NCI-H1048 (cell line): ENCODE measurements at regions not wholly inside any gene's neighbourhood (a gene's known extent, or its start where the extent isn't known, plus 50 kb on each side); places are given as distances from the start of the nearest gene placed in this dataset.
A peak's percentile ranks its signal among the peaks of the same experiment; 100 is the strongest.
"Not testable (repeated sequence)": the region's sequence is repeated elsewhere in the genome, so short reads cannot be mapped to it uniquely, and the experiment has no call there.

ENCODE experiments used
- DNase-seq: peaks from one replicate; lab custom pipeline; 2025; lab: John Stamatoyannopoulos, UW

DNA sequence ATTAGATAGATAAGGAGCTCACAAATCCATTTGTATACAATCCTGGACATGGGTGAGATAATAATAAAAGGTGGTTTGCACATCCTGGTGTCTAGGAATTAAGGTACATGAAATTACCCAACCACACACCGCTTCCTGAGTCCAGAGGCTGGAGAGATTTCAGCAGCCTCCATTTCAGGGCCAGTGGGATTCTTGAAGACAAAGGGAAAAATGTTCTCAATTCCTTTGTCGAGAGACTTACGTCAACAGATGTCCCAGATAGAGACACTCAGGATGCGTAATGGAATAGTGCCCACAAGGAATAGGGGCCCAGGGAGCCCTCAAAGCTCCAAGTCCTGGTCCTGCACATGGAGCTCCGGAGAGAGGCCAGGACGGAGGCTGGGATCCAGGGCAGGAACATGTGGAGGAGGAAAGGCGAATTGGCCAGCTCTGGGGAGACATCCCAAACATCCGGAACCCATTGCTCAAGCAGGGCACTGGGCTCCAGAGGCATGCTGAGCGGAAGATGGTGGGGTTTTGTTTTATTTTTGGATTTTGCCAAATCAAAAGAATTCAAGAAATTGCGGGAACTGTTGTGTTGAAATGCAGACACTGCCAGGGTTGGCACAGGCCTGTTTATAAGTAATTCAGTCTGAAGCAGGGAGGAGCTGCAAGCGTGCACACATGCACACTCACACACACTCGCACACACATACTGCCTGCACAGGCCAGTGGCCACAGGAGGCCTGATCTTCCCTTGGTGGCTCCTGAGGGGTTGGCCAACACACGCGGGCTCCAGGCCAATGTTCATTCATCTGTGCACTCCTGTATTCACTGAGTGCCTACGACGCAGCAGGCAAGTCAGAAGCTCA, 97.2 kb downstream of the NOG start:
- no peak for DNase-seq

DNA sequence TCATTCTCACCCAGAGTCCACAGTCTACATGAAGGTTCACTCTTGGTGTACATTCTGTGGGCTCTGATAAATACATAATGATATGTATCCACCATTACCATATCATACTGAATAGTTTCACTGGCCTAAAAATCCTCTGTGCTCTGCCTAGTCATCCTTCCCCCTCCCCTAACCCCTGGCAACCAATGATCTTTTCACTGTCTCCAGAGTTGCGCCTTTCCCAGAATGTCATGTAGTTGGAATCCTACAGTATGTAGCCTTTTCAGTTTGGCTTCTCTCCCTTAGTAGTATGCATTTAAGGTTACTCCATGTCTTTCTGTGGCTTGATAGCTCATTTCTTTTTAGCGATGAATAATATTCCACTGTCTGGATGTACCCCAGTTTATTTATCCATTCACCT, 101.3 kb downstream of the NOG start:
- DNase-seq, result no peak

DNA sequence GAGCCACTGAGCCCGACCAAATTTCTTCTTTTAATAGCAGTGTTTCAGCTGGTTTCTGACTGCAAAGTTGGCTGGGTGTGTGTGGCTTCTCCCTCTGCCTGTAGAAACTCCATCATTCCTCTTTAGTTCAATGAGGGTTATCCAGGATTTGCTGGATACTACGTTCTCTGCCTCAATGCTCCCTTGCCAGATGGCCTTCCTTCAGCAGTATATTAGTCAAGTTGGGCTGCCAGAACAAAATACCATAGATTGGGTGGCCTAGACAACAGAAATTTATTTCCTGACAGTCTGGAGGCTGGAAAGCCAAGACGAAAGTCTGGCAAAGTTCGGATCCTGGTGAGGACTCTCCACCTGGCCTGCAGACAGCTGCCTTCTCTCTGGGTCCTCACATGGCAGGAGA, 103.7 kb downstream of the NOG start:
- no peak for DNase-seq

DNA sequence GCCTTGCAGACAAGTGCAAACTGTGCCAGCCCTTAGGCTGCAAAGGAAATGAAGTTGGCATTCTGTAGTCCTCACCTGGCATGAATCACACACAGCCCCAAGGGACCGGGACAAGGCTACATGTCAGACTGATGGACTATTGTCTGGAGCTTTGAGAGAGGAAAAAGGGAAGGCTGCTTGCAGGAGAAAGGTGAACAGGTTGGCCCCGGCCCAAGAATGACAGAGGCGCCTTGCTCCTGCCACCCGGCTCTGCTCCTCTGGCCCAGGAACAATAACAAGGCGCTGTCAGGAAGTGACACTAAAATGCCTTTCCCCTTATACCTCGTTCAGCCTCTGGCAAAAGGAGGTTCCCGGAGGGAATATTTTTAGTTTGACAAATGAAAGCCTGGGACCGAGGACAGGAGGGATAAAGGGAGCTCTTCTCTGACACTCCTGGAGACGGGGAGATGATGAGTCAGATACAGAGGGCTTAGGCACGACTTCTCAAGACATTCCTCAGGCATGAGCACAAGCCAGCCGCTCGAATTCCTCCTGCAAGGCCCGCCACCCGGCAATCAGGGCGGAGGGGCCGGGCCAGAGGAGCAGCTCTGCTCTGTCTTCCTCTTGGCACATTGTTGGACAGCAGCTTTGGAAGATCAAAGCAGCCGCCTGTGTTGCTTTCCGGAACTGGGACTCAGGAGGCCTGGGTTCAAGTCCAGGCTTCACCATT, 105.8 kb downstream of the NOG start:
- DNase-seq, result no peak

DNA sequence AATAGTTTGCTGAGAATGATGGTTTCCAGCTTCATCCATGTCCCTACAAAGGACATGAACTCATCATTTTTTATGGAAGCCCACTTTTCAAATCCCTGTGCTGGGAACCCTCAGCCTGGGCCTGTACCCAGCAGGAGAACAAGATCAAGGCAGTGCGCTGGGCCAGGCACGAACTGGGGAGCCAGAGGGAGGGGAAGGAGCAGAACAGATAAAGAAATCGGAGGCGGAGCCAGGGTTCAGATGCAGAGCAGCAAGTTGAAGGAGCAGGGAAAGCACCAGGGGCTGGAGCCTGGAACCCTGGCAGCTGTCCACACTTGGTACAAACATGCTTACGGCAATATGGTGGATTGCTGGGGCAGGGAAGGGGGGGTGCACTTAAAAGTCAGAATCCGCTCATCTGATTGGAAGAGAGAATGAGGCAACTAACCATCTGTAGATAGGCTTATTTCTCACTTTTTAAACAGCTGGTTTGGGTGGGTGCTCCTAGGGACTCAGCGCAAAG, 107.5 kb downstream of the NOG start:
- DNase-seq, result no peak

DNA sequence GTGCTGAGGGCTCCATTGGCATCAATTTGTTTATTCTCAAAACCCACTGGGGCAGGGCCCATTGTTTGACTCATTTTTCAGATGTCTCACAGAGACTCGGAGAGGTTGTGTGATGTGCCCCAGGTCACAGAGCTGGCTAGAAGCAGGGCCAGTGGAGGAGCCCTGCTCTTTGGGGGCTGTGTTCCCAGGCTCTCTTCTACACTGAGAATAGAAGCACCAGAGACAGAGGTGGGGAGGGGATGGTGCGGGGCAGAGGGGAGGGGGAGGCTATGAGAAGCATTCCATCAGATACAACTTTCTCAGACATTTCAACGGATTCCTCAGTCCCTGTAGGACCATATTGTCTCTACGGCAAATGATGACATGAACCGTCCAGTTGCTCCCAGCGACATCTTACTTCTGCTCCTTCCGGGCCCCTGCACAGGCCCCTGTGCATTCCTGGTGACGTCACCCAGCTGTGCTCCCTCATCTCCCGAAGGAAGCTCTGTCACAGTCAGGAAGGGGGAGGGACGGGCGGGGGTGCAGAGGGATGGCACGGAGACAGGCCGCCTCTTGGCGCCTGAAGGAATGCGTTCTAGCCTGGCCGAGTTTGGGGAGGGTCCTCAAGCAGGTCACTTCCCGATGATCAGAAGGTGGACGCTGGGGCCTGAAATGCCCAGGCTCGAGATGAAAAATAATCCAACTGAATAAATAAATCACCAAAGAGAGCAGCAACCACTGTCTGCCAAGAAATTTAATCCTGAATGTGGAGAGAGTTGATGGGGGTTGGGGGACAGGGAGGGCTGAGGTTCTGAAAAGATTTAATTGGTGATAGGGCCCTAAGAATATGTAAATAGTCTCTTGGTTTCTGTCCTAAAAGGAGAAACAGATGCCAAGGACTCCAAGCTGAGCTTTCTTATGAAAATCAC, 114.1 kb downstream of the NOG start:
- DNase-seq, result no peak

DNA sequence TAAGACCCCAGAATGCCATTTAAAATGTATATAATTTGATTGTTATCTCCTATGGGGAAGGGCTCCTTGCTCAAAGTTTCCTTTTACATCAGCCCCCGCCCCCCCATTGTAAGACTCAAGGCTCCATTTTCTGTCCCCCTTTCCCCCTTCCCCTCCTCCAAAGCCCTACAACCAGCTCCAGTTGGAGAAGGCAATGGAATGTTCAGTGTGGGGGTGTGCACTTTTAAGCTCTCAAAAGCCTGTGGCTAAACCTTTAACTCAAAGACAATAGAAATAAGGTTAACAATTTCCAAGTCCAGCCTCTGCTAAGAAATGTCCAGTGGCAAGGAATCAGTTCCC, 114.7 kb downstream of the NOG start:
- no peak for DNase-seq

DNA sequence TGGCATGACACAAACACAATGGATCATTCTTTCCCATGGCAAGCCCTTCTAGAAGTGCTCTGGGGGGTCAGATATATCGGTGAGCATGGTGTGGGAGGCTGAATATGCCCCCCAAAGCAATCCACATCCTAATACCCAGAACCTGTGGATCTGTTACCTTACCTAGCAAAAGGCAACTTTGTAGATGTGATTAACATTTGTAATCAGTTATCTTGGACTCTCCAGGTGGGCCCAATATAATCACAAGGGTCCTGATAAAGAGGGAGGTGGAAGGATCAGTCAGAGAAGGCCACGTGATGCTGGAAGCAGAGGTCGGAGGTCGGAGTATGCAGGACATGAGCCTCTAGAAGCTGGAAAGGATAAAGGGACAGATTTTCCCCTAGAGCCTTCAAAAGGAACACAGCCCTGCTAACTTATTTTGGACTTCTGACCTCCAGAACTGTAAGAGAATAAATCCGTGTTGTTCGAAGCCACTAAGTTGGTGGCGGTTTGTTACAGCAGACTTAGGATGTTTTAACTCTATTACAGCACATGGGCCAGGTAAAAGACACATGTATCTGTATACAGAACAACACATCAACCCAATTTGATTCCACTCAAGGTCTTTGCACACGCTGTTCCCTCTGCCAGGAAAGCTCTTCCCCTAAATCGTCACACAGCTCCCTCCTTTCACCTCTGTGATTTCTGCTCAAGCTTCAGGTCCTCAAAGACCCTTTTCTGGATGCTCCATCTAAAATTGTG, 115.3 kb downstream of the NOG start:
- no peak for DNase-seq

DNA sequence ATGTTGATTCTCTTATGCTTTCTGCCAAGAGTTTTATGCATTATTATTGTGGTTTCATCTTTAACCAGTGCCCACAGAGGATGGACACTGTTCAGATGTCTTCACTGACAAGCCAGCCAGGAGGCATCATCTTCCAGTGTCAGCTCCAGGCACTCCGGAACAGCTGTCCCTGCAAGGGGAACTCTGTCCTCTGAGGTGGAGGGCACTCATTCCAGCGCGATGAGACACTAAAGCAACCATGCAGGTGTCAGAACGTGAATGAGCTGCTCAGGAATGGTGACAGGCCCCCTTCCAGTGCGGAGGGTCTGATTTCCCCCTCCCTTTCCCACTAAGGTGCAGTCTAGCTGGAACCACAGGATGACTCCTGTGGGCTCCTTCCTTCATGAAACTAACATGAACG, 117.5 kb downstream of the NOG start:
- no peak for DNase-seq

DNA sequence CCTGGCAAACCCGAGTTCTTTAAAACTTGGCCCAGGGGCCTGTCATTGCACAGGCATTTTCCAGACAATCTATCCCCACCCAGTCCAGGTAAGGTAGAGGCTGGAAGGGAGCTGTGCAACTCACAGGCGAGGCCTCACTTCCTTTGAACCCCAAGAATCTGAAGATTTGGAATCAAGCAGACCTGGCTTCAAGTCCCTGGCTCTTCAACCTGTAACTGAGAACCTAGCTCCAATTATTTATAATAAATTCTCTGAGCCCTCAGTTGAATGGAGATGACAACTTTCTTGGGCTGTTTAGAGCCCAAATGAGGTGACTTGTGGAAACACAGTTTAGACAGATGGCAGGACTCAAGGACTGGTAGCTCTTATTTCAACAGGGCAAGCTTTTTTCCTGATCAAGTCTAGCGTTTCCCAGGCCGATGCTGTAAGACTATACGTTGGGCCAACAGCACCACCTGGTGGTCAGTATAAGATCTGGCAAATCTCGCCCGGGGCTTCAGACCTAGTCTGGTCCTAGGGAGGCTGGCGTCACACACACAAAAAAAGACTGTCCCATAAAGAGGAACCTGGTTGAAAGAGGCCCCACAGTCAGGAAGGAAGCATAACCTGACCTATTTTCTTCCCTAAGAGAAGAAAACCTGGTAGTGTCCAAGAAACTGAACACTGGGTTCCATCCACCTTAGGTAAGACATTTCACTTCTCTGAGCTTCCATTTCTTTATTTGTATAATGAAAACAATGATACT, 117.9 kb downstream of the C17orf67 start:
- DNase-seq, result peak; percentile 57

DNA sequence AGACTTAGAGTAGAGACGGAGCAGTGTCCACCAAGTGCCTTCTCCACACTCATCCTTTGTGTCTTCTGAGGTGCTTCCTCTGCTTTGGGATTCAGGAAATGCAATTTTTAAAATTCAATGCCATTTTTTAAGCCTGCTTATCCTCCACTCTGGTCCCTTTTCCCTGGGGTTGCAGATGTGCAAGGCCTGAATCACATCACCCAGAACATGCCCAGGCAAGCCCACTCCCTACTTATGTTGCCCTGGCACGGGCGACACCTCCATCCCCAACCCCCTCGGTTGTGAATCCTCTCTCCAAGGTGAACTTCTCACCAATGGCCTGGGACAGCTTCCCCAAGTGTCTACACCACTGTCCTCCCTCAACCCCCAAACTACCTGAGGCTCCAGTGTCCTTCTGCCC, 116.2 kb downstream of the C17orf67 start:
- no peak for DNase-seq

DNA sequence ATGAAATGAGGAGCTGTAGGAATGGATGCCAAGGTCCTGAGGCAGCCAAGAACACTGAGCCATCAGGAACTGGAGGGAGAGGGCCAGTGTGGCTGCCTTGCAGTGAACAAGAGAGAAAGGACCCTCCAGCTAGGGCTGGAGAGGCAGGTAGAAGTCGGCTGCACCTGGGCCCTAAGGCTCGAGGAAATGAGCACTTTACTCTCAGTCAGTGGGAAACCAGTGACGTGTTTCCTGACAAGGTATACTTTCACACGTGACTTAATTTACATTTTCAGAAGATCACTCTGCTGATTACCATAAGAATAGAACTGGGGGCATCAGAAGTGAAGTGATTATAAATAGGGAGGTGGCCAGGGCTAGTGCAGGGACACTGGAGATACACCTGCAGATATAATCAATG, 115.2 kb downstream of the C17orf67 start:
- DNase-seq, result no peak

DNA sequence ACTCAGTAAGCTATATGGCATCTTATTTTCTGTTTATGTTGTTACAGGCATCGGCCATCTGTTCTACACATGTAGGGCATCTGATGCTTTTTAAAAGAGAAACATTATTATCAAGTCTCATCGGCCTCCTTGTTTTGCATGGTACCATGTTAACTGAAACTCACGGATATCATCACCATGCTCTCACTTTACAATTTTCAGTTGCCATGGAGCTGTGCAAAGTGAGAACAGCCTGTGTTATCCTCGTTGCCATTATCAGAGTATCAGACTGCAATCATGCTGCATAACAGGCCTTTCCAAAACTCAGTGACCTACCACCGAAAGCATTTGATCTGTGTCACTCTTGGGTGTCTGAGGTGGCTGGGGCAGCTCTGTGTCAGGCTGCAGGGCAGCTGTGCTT, 110.3 kb downstream of the C17orf67 start:
- no peak for DNase-seq

DNA sequence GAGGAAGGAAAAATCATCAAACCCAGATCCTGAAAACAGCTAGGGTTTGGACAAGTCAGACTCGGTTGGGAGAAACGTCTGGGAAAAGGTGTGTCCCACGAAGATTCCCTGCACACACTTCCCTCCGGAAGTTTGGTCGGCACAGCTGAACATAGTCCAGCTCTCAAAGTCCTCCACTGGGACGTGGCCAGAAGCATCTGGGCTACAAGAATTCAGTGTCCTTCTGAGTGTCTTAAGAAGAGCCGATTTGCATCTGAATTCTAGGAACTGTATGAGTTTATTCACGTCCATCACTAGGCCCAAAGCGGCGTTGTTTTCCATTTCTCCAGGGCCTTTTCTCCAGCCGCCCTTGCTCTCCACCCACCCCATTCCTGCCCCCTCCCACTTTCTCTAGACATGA, 109.1 kb downstream of the C17orf67 start:
- no peak for DNase-seq

DNA sequence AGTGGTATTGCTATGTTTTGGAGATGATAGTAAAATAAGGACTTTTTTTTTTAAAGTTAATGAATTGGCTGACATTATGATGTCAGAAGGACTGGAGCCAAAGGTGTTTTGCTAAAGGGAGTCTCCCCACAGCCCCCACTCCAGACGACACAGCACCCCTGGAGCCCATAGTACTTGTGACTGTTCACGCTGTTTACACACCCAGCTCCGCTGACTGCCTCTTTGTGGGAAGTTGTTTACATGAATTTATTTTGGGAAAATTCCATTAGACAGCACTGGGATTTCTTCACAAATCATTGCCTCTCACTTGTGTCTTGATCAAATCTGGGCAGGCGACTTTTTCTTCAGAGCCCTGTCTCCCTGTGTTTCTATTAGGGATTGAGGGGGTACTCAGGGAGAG, 108.6 kb downstream of the C17orf67 start:
- DNase-seq, result no peak

DNA sequence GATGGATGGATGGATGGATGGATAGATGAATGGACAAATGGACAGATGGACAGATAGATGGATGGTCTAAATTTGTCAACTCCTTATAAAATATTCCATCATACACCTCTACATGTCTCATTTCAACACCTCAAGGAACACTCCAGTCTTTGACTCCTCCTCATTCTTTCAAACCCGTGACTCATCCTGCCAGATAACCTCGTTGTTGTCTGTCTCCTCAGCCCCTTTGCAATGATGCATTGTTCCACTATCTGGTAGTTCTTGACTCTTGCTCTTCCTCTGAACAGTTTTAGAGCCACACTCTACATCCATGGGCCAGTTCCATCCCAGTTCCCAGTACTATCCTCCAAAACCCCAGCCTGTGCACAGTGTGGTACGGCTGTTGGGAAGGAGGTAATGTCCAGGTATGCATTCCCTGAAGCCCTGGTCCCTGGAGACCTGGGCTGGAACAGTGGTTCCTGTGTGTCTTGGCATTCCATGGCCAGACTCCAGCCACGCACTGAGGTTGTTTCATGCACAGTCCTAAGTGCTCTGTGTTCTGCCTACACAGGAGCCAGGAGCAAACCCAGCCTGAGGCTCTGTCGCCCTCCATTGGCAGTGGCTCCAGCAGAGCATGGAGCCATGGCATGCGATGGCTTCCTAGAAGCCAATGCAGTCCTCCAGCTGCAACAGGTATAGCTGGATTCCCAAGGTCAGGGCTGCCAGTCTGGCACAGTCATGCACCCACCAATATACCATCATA, 105.7 kb downstream of the C17orf67 start:
- no peak for DNase-seq

DNA sequence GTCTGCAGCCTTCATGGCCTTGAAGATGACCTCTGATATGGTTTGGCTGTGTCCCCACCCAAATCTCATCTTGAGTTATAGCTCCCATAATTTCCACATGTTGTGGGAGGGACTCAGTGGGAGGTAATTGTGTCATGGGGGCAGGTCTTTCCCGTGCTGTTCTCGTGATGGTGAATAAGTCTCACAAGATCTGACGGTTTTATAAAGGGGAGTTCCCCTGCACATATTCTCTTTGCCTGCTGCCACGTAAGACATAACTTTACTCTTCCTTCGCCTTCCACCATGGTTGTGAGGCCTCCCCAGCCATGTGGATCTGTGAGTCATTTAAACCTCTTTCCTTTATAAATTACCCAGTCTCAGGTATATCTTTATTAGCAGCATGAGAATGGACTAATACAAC, 102.6 kb downstream of the C17orf67 start:
- DNase-seq, result not testable (repeated sequence)

DNA sequence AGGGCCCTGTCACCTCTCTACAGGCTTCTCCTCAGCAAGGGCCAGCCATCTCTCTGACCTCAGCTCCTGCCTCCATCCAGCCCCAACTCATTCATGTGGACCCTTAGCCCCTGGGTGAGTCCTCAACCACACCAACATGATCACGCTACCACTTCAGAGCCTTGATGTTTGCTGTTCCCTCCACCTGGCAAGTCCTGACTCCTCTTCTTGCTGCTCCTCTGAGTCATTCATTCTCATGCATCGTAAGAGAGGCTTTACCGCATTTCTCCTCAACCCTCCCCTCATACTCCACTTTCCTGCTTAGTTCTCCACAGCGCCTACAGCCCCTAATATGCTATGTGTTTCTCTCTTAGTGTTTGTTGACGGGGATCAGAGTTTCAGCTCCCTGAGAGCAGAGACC, 99.9 kb downstream of the C17orf67 start:
- DNase-seq, result no peak

DNA sequence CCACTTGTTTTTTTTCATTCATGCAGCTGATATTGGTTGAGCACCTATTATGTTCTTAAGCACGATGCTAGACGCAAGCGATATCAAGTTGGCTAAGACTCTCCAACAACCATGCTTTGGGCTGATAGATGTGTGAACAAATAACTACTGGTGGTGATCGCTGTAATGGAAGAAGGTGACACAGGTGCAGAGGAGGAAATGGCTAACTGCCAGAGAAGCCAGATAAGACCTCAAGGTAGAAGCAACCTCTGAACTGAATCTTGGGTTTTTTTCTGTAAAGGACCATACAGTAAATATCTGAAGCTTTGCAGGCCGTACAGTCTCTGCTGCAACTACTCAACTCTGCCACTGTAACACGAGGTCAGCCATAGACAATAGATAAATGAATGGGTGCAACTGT, 97.9 kb downstream of the C17orf67 start:
- no peak for DNase-seq

DNA sequence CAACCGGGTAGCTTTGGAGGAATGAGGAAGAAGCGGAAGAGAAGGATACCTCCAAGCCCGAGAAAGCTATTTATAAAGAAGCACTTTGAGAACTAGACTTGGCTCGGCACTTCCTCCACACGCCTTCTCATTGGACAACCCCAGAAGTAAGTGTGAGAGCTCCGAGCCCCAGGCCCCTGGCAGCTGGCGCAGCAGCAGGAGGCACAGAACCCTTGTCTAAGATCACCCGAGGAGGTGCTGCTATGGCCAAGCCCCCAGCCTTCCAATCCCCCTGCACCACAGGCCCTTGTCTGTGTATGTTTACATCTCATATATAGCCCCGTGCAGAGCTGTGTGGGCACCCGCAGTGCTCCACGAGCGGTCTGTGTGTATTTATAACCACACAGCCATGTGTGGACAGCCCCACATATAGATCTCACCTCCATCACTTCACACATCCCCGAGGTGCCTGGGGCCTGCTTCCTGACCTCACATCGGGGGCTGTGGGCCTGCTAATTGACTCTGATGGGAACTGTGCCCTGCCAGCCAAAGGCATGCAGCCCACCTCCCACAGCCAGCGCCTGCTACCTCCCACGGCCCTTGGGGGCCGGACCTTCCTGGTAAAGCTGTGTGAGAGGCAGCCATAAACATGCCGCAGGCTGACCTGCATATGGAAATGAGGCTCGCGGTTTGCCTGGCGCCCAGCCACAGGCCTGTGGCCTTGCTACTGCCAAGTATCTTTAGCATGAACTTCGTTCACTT, 96.1 kb downstream of the C17orf67 start:
- DNase-seq, result no peak
